Neural cell (in vitro differentiated cells): ENCODE measurements at regions not wholly inside any gene's neighbourhood (a gene's known extent, or its start where the extent isn't known, plus 50 kb on each side); places are given as distances from the start of the nearest gene placed in this dataset.

Source experiments
- H2AFZ ChIP-seq: fragments of 200-600, 300-800 bp; sonication (generic), shearing (Covaris generic); 2 replicates; pipeline ENCODE4 v1.6.0; 2014; ENCODE audit warnings: low read depth, mild to moderate bottlenecking, antibody characterized with exemption, low read length, moderate library complexity
- H3F3A ChIP-seq: fragments of 200-600 bp; shearing (Covaris generic); 2 replicates; pipeline ENCODE4 v1.6.1; 2016; ENCODE audit warnings: mild to moderate bottlenecking, moderate library complexity, mixed read lengths, antibody characterized with exemption, low read length; ENCODE audit not compliant: insufficient read depth, poor library complexity, severe bottlenecking
- H3K27ac ChIP-seq: fragments of 200-600, 300-800 bp; sonication (generic), shearing (Covaris generic); 2 replicates; pipeline ENCODE4 v1.5.1; 2014; ENCODE audit warnings: mild to moderate bottlenecking, low read length, moderate library complexity
- H3K27me3 ChIP-seq: fragments of 300-800, 200-600 bp; sonication (generic), shearing (Covaris generic); 2 replicates; pipeline ENCODE4 v1.6.0; 2014; ENCODE audit warnings: mild to moderate bottlenecking, low read depth, low read length, moderate library complexity; ENCODE audit not compliant: insufficient read depth
- H3K36me3 ChIP-seq: fragments of 300-800, 200-600 bp; sonication (generic), shearing (Covaris generic); 2 replicates; pipeline ENCODE4 v1.5.1; 2014; ENCODE audit warnings: mild to moderate bottlenecking, antibody characterized with exemption, low read length, moderate library complexity; ENCODE audit not compliant: insufficient read depth
- H3K4me2 ChIP-seq: fragments of 300-800, 200-600 bp; sonication (generic), shearing (Covaris generic); 2 replicates; pipeline ENCODE4 v1.6.0; 2014; ENCODE audit warnings: mild to moderate bottlenecking, low read length
- H3K4me3 ChIP-seq: fragments of 300-800, 200-600 bp; sonication (generic), shearing (Covaris generic); 2 replicates; pipeline ENCODE4 v1.5.1; 2014; ENCODE audit warnings: mild to moderate bottlenecking, low read length, moderate library complexity
- H3K79me2 ChIP-seq: fragments of 200-600 bp; shearing (Covaris generic); replicated peaks from 2 replicates; pipeline ENCODE4 v1.6.0; 2014; ENCODE audit warnings: mild to moderate bottlenecking, low read length, moderate library complexity; ENCODE audit not compliant: insufficient read depth
- H3K9ac ChIP-seq: fragments of 300-800, 200-600 bp; sonication (generic), shearing (Covaris generic); 2 replicates; pipeline ENCODE4 v1.6.1; 2016; ENCODE audit warnings: mild to moderate bottlenecking, low read length, mixed read lengths
- H3K9me2 ChIP-seq: fragments of 200-600 bp; shearing (Covaris generic); 2 replicates; pipeline ENCODE4 v1.6.1; 2016; ENCODE audit warnings: mild to moderate bottlenecking, low read length, mixed read lengths; ENCODE audit not compliant: insufficient read depth
- H3K9me3 ChIP-seq: fragments of 200-600, 300-800 bp; sonication (generic), shearing (Covaris generic); 2 replicates; pipeline ENCODE4 v1.6.1; 2016; ENCODE audit warnings: mild to moderate bottlenecking, mixed run types, low read length, moderate library complexity, mixed read lengths
- H4K20me1 ChIP-seq: fragments of 200-600 bp; shearing (Covaris generic); 2 replicates; pipeline ENCODE4 v1.6.1; 2016; ENCODE audit warnings: mild to moderate bottlenecking, mixed run types; ENCODE audit not compliant: insufficient read depth
- CTCF ChIP-seq: fragments of 450-650 bp; IDR thresholded peaks from 2 replicates; pipeline ENCODE4 v1.5.1; 2014; ENCODE audit warnings: antibody characterized with exemption, mild to moderate bottlenecking, moderate library complexity; ENCODE audit not compliant: poor library complexity, severe bottlenecking
- EP300 ChIP-seq: fragments of 450-650 bp; conservative IDR thresholded peaks from 2 replicates; pipeline ENCODE4 v1.6.1; 2014; ENCODE audit warnings: antibody characterized with exemption, mild to moderate bottlenecking, moderate library complexity; ENCODE audit not compliant: poor library complexity, severe bottlenecking
- EZH2 ChIP-seq: fragments of 200-600, 300-800 bp; shearing (Covaris generic), sonication (generic); IDR thresholded peaks from 2 replicates; pipeline ENCODE4 v1.6.1; 2014; ENCODE audit warnings: antibody characterized with exemption, low read length, borderline replicate concordance, mild to moderate bottlenecking; ENCODE audit not compliant: insufficient read depth, poor library complexity, severe bottlenecking
- MXI1 ChIP-seq: fragments of 450-650 bp; conservative IDR thresholded peaks from 2 replicates; pipeline ENCODE4 v1.6.1; 2014; ENCODE audit warnings: antibody characterized with exemption, mild to moderate bottlenecking; ENCODE audit not compliant: poor library complexity, severe bottlenecking
- POLR2AphosphoS5 ChIP-seq: IDR thresholded peaks from 2 replicates; pipeline ENCODE4 v1.6.1; 2012
- RAD21 ChIP-seq: fragments of 450-650 bp; conservative IDR thresholded peaks from 2 replicates; pipeline ENCODE4 v1.6.1; 2014; ENCODE audit warnings: antibody characterized with exemption, mild to moderate bottlenecking, moderate library complexity
- REST ChIP-seq: IDR thresholded peaks from 2 replicates; pipeline ENCODE4 v1.6.1; 2012; ENCODE audit warnings: borderline replicate concordance
- TAF1 ChIP-seq: IDR thresholded peaks from 2 replicates; pipeline ENCODE4 v1.6.1; 2012; ENCODE audit warnings: low read depth

GRCh38 chr13:76552807-76553206 is 333.4 kb downstream of the KCTD12 start:
- Histone ChIP-seq H3K4me2 (no peak overlapping the region), H3K36me3 (no peaks in the 10 kb centered on the region), H4K20me1 (no peaks in the 10 kb centered on the region), H3K9me3 (no peaks in the 10 kb centered on the region), H3K79me2 (no peaks in the 10 kb centered on the region), H3K27ac (no peak overlapping the region), H3K9me2 (no peaks in the 10 kb centered on the region), H3K9ac (no peak overlapping the region), H2AFZ (no peak overlapping the region), H3K4me3 (no peak overlapping the region), H3K27me3 (no peaks in the 10 kb centered on the region), H3F3A (no peaks in the 10 kb centered on the region)
- TF ChIP-seq CTCF (no peak), MXI1 (no peak), EZH2 (no peak), EP300 (no peak), REST (no peak), RAD21 (no peak), POLR2AphosphoS5 (no peak)

- Histone ChIP-seq H3K27ac (no peak overlapping the region), H3K9ac (no peak overlapping the region), H3K4me2 (no peak overlapping the region)
Measured at GRCh38 chr13:76552041-76552772, 334.0 kb downstream of the KCTD12 start.

More at GRCh38 chr13:76552041-76552772, 334.0 kb downstream of the KCTD12 start:
- Histone ChIP-seq H3K4me3 (no peak overlapping the region), H3K9me2 (no peaks in the 10 kb centered on the region), H2AFZ (no peak overlapping the region), H3K36me3 (no peaks in the 10 kb centered on the region), H3K27me3 (no peaks in the 10 kb centered on the region), H3K9me3 (no peaks in the 10 kb centered on the region), H3F3A (no peaks in the 10 kb centered on the region), H4K20me1 (no peaks in the 10 kb centered on the region), H3K79me2 (no peaks in the 10 kb centered on the region)
- TF ChIP-seq MXI1 (no peak), EP300 (no peak), RAD21 (no peak), POLR2AphosphoS5 (no peak), EZH2 (no peak), REST (no peak), TAF1 (no peak)
